Stomach (tissue), 8 donors: ENCODE measurements at regions not wholly inside any gene's neighbourhood (a gene's known extent, or its start where the extent isn't known, plus 50 kb on each side); places are given as distances from the start of the nearest gene placed in this dataset.

Source experiments
- DNase-seq, 2 donors: peaks; one replicate each; pipeline versions ENCODE4 v3.0.0 to v3.0.0-alpha.2; 2013 to 2019
- H3K27ac ChIP-seq, 5 donors: fragments of 200-600 bp in 4 of 5; sonication (generic) in 4 of 5; one replicate each; pipeline ENCODE4 v1.5.1; 2013 to 2019; ENCODE audit warnings: mild to moderate bottlenecking in 1 of 5, moderate library complexity in 1 of 5
- H3K27me3 ChIP-seq, 3 donors: fragments of 200-600 bp; sonication (generic); one replicate each; pipeline ENCODE4 v1.5.1; 2017 to 2019; ENCODE audit warnings: mixed run types in 1 of 3
- H3K36me3 ChIP-seq, 4 donors: fragments of 200-600 bp; sonication (generic); 1 replicate in 3 of 4; 2 replicates in 1 of 4; pipeline ENCODE4 v1.5.1; 2016 to 2019
- H3K4me1 ChIP-seq, 4 donors: fragments of 200-600 bp; sonication (generic); one replicate each; pipeline ENCODE4 v1.5.1; 2016 to 2019
- H3K4me3 ChIP-seq, 4 donors: fragments of 200-600 bp; sonication (generic) in 3 of 4; one replicate each; pipeline ENCODE4 v1.5.1; 2016 to 2019; ENCODE audit warnings: mild to moderate bottlenecking in 1 of 4
- H3K9me3 ChIP-seq, 4 donors: fragments of 200-600 bp; sonication (generic); one replicate each; pipeline ENCODE4 v1.5.1; 2016 to 2019
- EP300 ChIP-seq: sonication (generic); formaldehyde crosslinking; IDR thresholded peaks from one replicate; pipeline ENCODE4 v1.6.1; 2017; ENCODE audit warnings: antibody characterized with exemption
- POLR2A ChIP-seq, 4 donors: fragments of 450-650 bp; IDR thresholded peaks; one replicate each; pipeline ENCODE4 v1.6.1; 2016; ENCODE audit warnings: antibody characterized with exemption in 4 of 4, control low read depth in 2 of 4, mild to moderate bottlenecking in 1 of 4, moderate library complexity in 1 of 4
- POLR2AphosphoS5 ChIP-seq, 3 donors: sonication (generic); formaldehyde crosslinking; IDR thresholded peaks; one replicate each; pipeline ENCODE4 v1.6.1; 2016; ENCODE audit warnings: antibody characterized with exemption in 3 of 3
- WGBS, 5 donors: extraction: QIAGEN DNeasy Blood & Tissue Kit in 3 of 5; methylation state at CpG; one replicate each; pipeline versions ENCODE4 v1.1.5 to v1.1.7; 2013 to 2018; 5-methylcytosine and 5-hydroxymethylcytosine counted together
- intact Hi-C: fragments of 100-400 bp; cut with DNase I; formaldehyde crosslinking; loops from one replicate; pipeline ENCODE4 v1.15.1; 2023; ENCODE audit warnings: low total_unique reads
- TF ChIP-seq, protein P1 (sequence below), 7 experiments: fragments of 450-650 bp in 4 of 7; fragments of 200-600 bp in 3 of 7; sonication (generic) in 3 of 7; IDR thresholded peaks; one replicate each; pipeline ENCODE4 v1.5.1; 2016 to 2019; ENCODE audit warnings: antibody characterized with exemption in 7 of 7, control low read depth in 2 of 7, mild to moderate bottlenecking in 1 of 7
- donor health status: healthy with polysubstance abuse.
- donor health status: Bipolar disorder and iron deficiency.
- donor health status: healthy.

DNA sequence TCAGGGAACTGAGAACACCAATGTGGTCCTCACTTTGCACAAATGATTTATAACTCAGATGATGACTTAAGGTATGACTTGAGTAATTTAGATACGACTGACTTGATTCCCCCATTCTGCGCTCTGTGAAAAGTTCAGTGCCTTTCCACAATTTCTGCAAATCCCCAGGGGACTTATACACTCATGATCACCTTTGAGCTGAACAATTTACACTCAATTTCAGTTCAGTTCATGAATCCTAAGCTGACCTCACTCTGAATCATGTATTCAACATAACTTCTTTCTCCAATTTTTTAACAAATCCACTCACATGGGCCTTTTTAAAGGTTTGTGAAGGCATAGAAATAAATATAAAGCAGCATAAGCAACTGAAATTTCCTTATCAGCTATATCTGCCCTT, 274.2 kb downstream of the FAM76B start:
- TF ChIP-seq POLR2A (IDR thresholded peaks at IDR 0.05) (no peak), POLR2AphosphoS5 (IDR thresholded peaks at IDR 0.05) (no peak), EP300 (no peak)
- TF ChIP-seq, protein P1, sequence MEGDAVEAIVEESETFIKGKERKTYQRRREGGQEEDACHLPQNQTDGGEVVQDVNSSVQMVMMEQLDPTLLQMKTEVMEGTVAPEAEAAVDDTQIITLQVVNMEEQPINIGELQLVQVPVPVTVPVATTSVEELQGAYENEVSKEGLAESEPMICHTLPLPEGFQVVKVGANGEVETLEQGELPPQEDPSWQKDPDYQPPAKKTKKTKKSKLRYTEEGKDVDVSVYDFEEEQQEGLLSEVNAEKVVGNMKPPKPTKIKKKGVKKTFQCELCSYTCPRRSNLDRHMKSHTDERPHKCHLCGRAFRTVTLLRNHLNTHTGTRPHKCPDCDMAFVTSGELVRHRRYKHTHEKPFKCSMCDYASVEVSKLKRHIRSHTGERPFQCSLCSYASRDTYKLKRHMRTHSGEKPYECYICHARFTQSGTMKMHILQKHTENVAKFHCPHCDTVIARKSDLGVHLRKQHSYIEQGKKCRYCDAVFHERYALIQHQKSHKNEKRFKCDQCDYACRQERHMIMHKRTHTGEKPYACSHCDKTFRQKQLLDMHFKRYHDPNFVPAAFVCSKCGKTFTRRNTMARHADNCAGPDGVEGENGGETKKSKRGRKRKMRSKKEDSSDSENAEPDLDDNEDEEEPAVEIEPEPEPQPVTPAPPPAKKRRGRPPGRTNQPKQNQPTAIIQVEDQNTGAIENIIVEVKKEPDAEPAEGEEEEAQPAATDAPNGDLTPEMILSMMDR (IDR thresholded peaks at IDR 0.05), result no peak
- 91 to 97% (median 94%) methylated on average over 2 of the region's 2 CpGs for WGBS, 5 donors
- H3K9me3 ChIP-seq, result no peaks in the 10 kb centered on the region
- intact Hi-C loops, result no loop called here
- no peak for DNase-seq
- H3K36me3 ChIP-seq, result no peaks in the 10 kb centered on the region
- H3K4me3 ChIP-seq, result no peak overlapping the region
- H3K4me1 ChIP-seq, result peaks cover 0 to 15% (median 6%) of the 10 kb centered on the region in 4 donors
- H3K27ac ChIP-seq, result no peak overlapping the region
- no peaks in the 10 kb centered on the region for H3K27me3 ChIP-seq

DNA sequence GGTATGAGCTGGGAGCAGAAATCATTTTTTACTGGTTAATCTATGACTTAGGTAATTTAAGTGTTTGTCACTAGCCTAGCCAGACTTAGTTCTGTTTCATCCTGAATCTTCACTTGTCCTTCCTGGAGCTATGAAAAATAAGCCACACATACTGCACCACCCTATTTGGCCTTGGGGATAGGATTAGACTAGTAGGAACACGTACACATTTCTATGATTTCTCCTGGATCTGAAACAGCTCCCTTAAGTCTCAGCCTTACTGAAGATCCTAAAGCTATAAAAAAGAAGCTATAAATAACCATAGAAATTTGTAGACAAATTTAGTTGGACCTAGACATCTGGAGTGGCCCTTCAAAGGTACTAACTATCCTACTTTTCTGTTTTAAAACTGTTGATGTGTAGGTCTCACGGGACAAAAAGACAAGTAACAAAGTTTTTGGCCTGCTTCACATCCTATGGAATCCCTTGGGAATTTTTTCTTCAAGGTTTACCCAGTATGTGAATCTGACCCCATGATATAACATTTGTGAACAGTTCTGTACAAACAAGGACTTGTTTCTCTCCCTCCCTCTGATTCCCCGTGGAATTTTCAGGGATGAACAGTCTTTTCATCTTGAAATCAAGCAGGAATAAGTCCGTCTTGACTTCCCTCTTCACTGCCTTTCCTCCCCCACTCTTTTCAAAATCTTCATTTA, 275.0 kb downstream of the FAM76B start:
- 66 to 85% (median 77%) methylated on average over 4 of the region's 4 CpGs for WGBS, 5 donors
- Histone ChIP-seq H3K27ac (no peak overlapping the region), H3K9me3 (no peaks in the 10 kb centered on the region), H3K4me1 (peaks cover 0 to 15% (median 6%) of the 10 kb centered on the region in 4 donors), H3K4me3 (no peak overlapping the region), H3K27me3 (no peaks in the 10 kb centered on the region), H3K36me3 (no peaks in the 10 kb centered on the region)
- TF ChIP-seq POLR2A (IDR thresholded peaks at IDR 0.05) (no peak), EP300 (no peak), POLR2AphosphoS5 (IDR thresholded peaks at IDR 0.05) (no peak)
- TF ChIP-seq, protein P1 (IDR thresholded peaks at IDR 0.05), result no peak
- intact Hi-C loops, result no loop called here
- DNase-seq, result no peak

DNA sequence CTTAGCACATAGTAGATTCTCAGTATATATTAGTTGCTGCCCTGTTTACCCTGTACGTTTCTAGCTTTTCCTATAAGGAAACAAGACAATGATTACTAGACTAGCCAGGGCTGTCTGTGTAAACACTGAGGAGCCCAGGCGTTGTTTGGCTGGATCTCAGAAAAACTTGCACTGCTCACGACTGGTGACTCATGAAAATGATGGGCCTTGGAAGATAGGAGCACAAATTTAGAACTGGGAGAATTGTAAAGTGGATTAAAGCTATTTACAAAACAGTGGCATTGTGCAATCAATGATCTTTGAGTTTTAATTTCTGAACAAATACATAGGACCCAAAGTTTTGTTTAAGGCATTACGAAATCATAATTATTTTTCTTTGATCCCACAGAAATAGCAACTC, 276.9 kb downstream of the FAM76B start:
- WGBS, 5 donors, result 26 to 41% (median 35%) methylated on average over 4 of the region's 4 CpGs
- H3K9me3 ChIP-seq, result no peaks in the 10 kb centered on the region
- peak overlapping the region in 4 of 5 donors; percentile 24 to 70 (median 54) for H3K27ac ChIP-seq
- no peak for TF ChIP-seq EP300
- TF ChIP-seq POLR2AphosphoS5 (IDR thresholded peaks at IDR 0.05), result peak in 1 of 3 donors; percentile 41
- no peak overlapping the region for H3K4me3 ChIP-seq
- H3K36me3 ChIP-seq, result no peaks in the 10 kb centered on the region
- peaks cover 0 to 15% (median 6%) of the 10 kb centered on the region in 4 donors for H3K4me1 ChIP-seq
- H3K27me3 ChIP-seq, result no peaks in the 10 kb centered on the region
- intact Hi-C loops, result no loop called here
- DNase-seq, result peak in 1 of 2 donors; percentile 81

DNA sequence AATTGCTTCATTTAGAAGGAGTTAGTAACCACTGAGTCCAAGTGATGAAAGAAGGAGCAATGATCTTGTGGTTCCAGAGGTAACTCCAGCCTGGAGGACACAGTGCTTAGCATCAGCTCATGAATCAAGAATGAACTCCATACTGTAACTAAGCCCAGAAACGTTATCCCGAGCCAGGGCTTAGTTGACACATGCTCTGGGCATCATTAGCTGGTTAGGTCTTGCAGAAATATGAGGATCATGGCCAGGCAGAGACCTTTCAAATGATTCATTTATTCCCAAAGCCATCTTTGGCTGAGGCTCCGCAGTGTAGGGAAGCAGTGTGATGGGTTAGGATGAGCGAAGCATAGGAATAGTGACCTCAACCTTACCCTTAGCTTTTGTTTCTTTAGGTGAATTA, 277.4 kb downstream of the FAM76B start:
- TF ChIP-seq, protein P1 (IDR thresholded peaks at IDR 0.05), result no peak
- TF ChIP-seq EP300 (no peak), POLR2AphosphoS5 (IDR thresholded peaks at IDR 0.05) (peak in 1 of 3 donors; percentile 81), POLR2A (IDR thresholded peaks at IDR 0.05) (no peak)
- no peak for DNase-seq
- Histone ChIP-seq H3K9me3 (no peaks in the 10 kb centered on the region), H3K27me3 (no peaks in the 10 kb centered on the region), H3K4me3 (no peak overlapping the region), H3K27ac (peak overlapping the region in 4 of 5 donors; percentile 24 to 70 (median 54)), H3K4me1 (peaks cover 0 to 15% (median 6%) of the 10 kb centered on the region in 4 donors), H3K36me3 (no peaks in the 10 kb centered on the region)
- intact Hi-C loops, result no loop called here
- WGBS, 5 donors, result 56 to 80% (median 72%) methylated on average over 4 of the region's 4 CpGs

DNA sequence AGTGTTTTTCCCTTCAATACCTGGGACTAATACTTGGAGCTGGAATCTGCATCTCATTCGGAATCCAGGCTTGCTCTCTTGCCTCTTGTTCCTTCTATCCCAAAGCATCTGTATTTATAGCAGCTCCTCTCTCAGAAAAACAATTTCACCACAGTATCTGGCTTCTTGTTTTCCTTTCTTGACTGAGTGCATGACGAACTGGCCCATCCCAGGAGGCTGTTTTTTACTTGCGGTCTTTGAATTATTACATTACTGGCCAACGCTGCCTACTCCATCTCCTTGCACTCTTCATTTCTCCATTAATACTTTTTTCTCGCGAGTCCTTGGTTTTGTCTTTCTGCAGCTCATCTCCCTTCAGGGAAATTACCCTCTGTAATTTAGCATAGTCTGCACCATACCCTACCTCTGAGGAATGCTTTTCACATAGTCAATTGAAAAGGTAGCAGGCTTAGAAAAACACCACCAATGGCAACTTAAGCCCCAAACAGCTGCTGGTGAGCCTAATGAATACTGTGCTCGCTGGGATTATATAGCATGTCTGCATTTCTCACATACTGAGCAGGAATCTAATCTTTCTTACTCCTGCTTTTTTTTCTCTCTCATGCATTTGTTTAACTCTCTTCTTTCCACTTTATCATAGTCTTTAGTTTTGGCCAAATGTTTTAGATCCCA, 277.4 kb upstream of the SESN3 start:
- Histone ChIP-seq H3K4me3 (no peak overlapping the region), H3K36me3 (no peaks in the 10 kb centered on the region), H3K27ac (no peak overlapping the region), H3K4me1 (peaks cover 0 to 15% (median 5%) of the 10 kb centered on the region in 4 donors), H3K27me3 (no peaks in the 10 kb centered on the region), H3K9me3 (no peaks in the 10 kb centered on the region)
- no peak for DNase-seq
- intact Hi-C loops, result no loop called here
- no peak for TF ChIP-seq POLR2A (IDR thresholded peaks at IDR 0.05)
- TF ChIP-seq, protein P1 (IDR thresholded peaks at IDR 0.05), result no peak
- no peak for TF ChIP-seq EP300
- no peak for TF ChIP-seq POLR2AphosphoS5 (IDR thresholded peaks at IDR 0.05)
- 79 to 90% (median 87%) methylated on average over 7 of the region's 7 CpGs for WGBS, 5 donors
